ENCODE measurements at regions not wholly inside any gene's neighbourhood (a gene's known extent, or its start where the extent isn't known, plus 50 kb on each side); places are given as distances from the start of the nearest gene placed in this dataset.
A peak's percentile ranks its signal among the peaks of the same experiment; 100 is the strongest.

DNA sequence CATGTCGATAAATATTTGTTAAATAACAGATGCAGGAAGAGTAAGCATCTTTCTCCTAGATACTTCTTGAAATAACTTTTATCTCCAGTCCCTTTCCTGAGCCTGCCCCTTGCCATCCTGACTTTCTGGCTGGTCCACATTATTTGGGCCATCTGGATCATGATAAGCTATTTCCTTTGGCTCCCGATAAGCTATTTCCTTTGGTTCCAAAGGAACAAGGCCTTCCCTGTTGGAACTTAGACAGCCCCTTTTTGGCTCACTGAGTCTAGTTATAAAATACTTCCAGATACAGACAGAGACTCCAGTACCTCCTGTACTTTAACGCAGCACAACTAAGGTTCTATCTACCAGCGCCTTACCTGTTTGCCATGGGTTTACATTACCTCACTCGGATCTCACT lies 205.3 kb upstream of the CCDC150 start:
- peaks cover 4% of the 10 kb centered on the region for H3K4me1 Mint-ChIP-seq (ENCODE audit: insufficient read depth, unreplicated experiment)
- TF ChIP-seq, protein P1, sequence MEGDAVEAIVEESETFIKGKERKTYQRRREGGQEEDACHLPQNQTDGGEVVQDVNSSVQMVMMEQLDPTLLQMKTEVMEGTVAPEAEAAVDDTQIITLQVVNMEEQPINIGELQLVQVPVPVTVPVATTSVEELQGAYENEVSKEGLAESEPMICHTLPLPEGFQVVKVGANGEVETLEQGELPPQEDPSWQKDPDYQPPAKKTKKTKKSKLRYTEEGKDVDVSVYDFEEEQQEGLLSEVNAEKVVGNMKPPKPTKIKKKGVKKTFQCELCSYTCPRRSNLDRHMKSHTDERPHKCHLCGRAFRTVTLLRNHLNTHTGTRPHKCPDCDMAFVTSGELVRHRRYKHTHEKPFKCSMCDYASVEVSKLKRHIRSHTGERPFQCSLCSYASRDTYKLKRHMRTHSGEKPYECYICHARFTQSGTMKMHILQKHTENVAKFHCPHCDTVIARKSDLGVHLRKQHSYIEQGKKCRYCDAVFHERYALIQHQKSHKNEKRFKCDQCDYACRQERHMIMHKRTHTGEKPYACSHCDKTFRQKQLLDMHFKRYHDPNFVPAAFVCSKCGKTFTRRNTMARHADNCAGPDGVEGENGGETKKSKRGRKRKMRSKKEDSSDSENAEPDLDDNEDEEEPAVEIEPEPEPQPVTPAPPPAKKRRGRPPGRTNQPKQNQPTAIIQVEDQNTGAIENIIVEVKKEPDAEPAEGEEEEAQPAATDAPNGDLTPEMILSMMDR (IDR thresholded peaks at IDR 0.05; ENCODE audit: unreplicated experiment) = no peak
- no peak overlapping the region for H3K4me3 Mint-ChIP-seq (ENCODE audit: unreplicated experiment)
- BruUV-seq (replicated peaks) = no TSS peak
- ChIA-PET CTCF (interaction anchor here (1.4 to 1.5 kb wide), 2 partner anchors 19 kb away, joined by 5 to 6 read pairs; no protein-coding TSS in a partner anchor), POLR2A (interaction anchor here (0.6 to 1.0 kb wide), 2 partner anchors 20 to 888 kb away, joined by 3 to 4 read pairs; no protein-coding TSS in a partner anchor)
- DNase-seq (ENCODE audit: unreplicated experiment) = no peak
- no peak overlapping the region for H3K27ac Mint-ChIP-seq (ENCODE audit: low read depth, unreplicated experiment)
- no peaks in the 10 kb centered on the region for H3K9me3 Mint-ChIP-seq (ENCODE audit: unreplicated experiment)
- intact Hi-C loops (cut with micrococcal nuclease) = no loop called here
- no peaks in the 10 kb centered on the region for H3K27me3 Mint-ChIP-seq (ENCODE audit: insufficient read depth, unreplicated experiment)
- no peaks in the 10 kb centered on the region for H3K36me3 Mint-ChIP-seq (ENCODE audit: insufficient read depth, unreplicated experiment)

DNA sequence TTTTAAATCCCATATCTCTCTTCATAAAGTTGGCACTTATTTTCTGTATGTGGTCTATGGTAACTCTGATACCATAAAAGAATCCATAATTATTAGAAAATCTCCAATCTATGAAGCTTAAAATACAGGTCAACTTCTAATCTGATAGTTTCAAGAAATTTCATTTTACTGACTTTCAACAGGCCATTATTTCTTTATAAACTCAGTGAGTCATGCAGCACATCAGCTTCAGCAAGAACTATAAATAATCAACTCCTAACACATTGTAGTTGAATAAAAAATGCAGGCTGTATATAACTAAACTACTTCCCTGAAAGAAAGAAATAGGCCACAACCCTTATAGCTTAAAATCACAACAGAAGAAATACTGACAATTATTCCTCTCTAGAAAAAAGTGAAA lies 204.3 kb upstream of the CCDC150 start:
- H3K36me3 Mint-ChIP-seq (ENCODE audit: insufficient read depth, unreplicated experiment) = no peaks in the 10 kb centered on the region
- ChIA-PET POLR2A (no interaction called here), CTCF (interaction anchor here (1.5 kb wide), 1 partner anchor 18 kb away, joined by 5 read pairs; no protein-coding TSS in a partner anchor)
- H3K9me3 Mint-ChIP-seq (ENCODE audit: unreplicated experiment) = no peaks in the 10 kb centered on the region
- H3K27ac Mint-ChIP-seq (ENCODE audit: low read depth, unreplicated experiment) = no peak overlapping the region
- intact Hi-C loops (cut with micrococcal nuclease) = no loop called here
- peaks cover 4% of the 10 kb centered on the region for H3K4me1 Mint-ChIP-seq (ENCODE audit: insufficient read depth, unreplicated experiment)
- H3K4me3 Mint-ChIP-seq (ENCODE audit: unreplicated experiment) = no peak overlapping the region
- no TSS peak for BruUV-seq (replicated peaks)
- H3K27me3 Mint-ChIP-seq (ENCODE audit: insufficient read depth, unreplicated experiment) = no peaks in the 10 kb centered on the region
- DNase-seq (ENCODE audit: unreplicated experiment) = no peak
- TF ChIP-seq, protein P1 (IDR thresholded peaks at IDR 0.05; ENCODE audit: unreplicated experiment) = no peak

DNA sequence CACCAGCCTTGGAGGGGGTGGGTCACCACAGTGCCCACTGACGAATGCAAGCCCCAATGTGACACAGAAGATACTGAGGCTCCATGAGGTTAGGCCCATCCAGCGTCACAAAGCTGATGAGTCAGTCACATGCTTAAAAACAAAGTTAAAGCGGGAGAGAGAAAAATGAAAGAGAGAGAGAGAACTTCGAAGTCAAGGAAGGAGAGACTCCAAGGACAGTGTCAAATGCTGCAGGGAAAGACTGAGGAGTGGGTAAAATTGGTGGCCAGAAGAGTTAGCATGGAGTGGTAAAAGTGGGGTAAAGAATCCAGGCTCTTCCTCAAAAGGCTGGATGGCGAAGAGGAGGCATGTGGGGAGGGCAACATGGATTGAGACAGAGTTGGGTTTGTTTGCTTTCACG lies 201.9 kb upstream of the CCDC150 start:
- CTCF ChIA-PET = no interaction called here
- TF ChIP-seq, protein P1 (IDR thresholded peaks at IDR 0.05; ENCODE audit: unreplicated experiment) = no peak
- H3K4me1 Mint-ChIP-seq (ENCODE audit: insufficient read depth, unreplicated experiment) = peaks cover 4% of the 10 kb centered on the region
- POLR2A ChIA-PET = no interaction called here
- DNase-seq (ENCODE audit: unreplicated experiment) = no peak
- H3K9me3 Mint-ChIP-seq (ENCODE audit: unreplicated experiment) = no peaks in the 10 kb centered on the region
- H3K36me3 Mint-ChIP-seq (ENCODE audit: insufficient read depth, unreplicated experiment) = no peaks in the 10 kb centered on the region
- no peak overlapping the region for H3K4me3 Mint-ChIP-seq (ENCODE audit: unreplicated experiment)
- no TSS peak for BruUV-seq (replicated peaks)
- H3K27ac Mint-ChIP-seq (ENCODE audit: low read depth, unreplicated experiment) = peak overlapping the region; percentile 2
- no peaks in the 10 kb centered on the region for H3K27me3 Mint-ChIP-seq (ENCODE audit: insufficient read depth, unreplicated experiment)
- intact Hi-C loops (cut with micrococcal nuclease) = no loop called here

DNA sequence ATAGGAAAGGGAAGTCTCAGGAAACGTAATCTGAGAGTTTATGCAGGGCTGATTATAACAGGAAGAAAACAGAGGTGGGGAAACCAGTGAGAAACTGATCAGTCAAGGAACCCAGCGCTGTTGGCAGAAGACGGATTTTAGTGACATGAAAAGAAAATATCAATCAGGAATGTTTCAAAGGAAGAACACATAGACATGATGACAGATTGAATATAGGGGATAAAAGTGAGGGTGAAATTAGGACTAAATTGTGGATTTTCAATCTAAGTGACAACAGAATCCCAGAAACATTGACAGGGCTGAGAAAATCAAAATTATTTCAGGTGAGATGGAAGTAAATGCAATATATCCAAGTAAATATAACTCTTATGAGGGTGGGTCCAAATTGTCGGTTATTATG lies 199.8 kb upstream of the CCDC150 start:
- no TSS peak for BruUV-seq (replicated peaks)
- intact Hi-C loops (cut with micrococcal nuclease) = no loop called here
- ChIA-PET CTCF (interaction anchor here (1.6 kb wide), 1 partner anchor 14 kb away, joined by 10 read pairs; no protein-coding TSS in a partner anchor), POLR2A (no interaction called here)
- no peak overlapping the region for H3K4me3 Mint-ChIP-seq (ENCODE audit: unreplicated experiment)
- no peak overlapping the region for H3K27ac Mint-ChIP-seq (ENCODE audit: low read depth, unreplicated experiment)
- H3K4me1 Mint-ChIP-seq (ENCODE audit: insufficient read depth, unreplicated experiment) = peaks cover 4% of the 10 kb centered on the region
- DNase-seq (ENCODE audit: unreplicated experiment) = no peak
- TF ChIP-seq, protein P1 (IDR thresholded peaks at IDR 0.05; ENCODE audit: unreplicated experiment) = no peak
- H3K9me3 Mint-ChIP-seq (ENCODE audit: unreplicated experiment) = no peaks in the 10 kb centered on the region
- H3K27me3 Mint-ChIP-seq (ENCODE audit: insufficient read depth, unreplicated experiment) = no peaks in the 10 kb centered on the region
- no peaks in the 10 kb centered on the region for H3K36me3 Mint-ChIP-seq (ENCODE audit: insufficient read depth, unreplicated experiment)
